K562 (cell line): ENCODE measurements at regions not wholly inside any gene's neighbourhood (a gene's known extent, or its start where the extent isn't known, plus 50 kb on each side); places are given as distances from the start of the nearest gene placed in this dataset.
A peak's percentile ranks its signal among the peaks of the same experiment; 100 is the strongest.

ENCODE experiments used
- ATF7 ChIP-seq: fragments of 450-650 bp; IDR thresholded peaks from 2 replicates; pipeline ENCODE4 v1.7.1; 2014; ENCODE audit warnings: mild to moderate bottlenecking, moderate library complexity
- CEBPZ ChIP-seq: fragments of 150-350 bp; IDR thresholded peaks from 2 replicates; pipeline ENCODE4 v1.6.1; 2014; ENCODE audit warnings: low read depth, mild to moderate bottlenecking, low read length, borderline replicate concordance
- E2F8 ChIP-seq: fragments of 450-650 bp; IDR thresholded peaks from 2 replicates; pipeline ENCODE4 v1.7.1; 2018; ENCODE audit warnings: mild to moderate bottlenecking, low read depth; ENCODE audit not compliant: partially characterized antibody
- EGR1 ChIP-seq: fragments of 450-650 bp; conservative IDR thresholded peaks from 2 replicates; pipeline ENCODE4 v1.6.1; 2017; ENCODE audit warnings: mild to moderate bottlenecking
- ETS1 ChIP-seq: conservative IDR thresholded peaks from 2 replicates; pipeline ENCODE4 v1.6.1; 2011; ENCODE audit warnings: low read depth, mild to moderate bottlenecking, low read length; ENCODE audit not compliant: control insufficient read depth
- HDAC8 ChIP-seq: fragments of 450-650 bp; IDR thresholded peaks from 2 replicates; pipeline ENCODE4 v1.6.1; 2016; ENCODE audit warnings: mild to moderate bottlenecking, missing genetic modification characterization, moderate library complexity, missing compliant biosample characterization
- HMBOX1 ChIP-seq: sonication (generic); IDR thresholded peaks from 2 replicates; pipeline ENCODE4 v1.6.1; 2016
- HSF4 ChIP-seq: fragments of 250-450 bp; sonication (Bioruptor Pico); IDR thresholded peaks from 2 replicates; pipeline ENCODE4 v2.1.2; 2022; ENCODE audit warnings: mild to moderate bottlenecking, moderate library complexity, borderline replicate concordance
- MAFK ChIP-seq: IDR thresholded peaks from 2 replicates; pipeline ENCODE4 v1.6.1; 2011; ENCODE audit warnings: low read length, improper control_type of control experiment
- MITF ChIP-seq: IDR thresholded peaks from 2 replicates; pipeline ENCODE4 v1.6.1; 2014; ENCODE audit warnings: antibody characterized with exemption
- NFYB ChIP-seq: IDR thresholded peaks from 2 replicates; pipeline ENCODE4 v1.6.1; 2011; ENCODE audit warnings: mild to moderate bottlenecking, moderate library complexity; ENCODE audit not compliant: insufficient read length; ENCODE audit errors: extremely low read depth
- NR2C1 ChIP-seq, 2 experiments: fragments of 450-650 bp; IDR thresholded peaks; 2 replicates each; pipeline ENCODE4 v1.6.1; 2017; ENCODE audit warnings: mild to moderate bottlenecking in 2 of 2, antibody characterized with exemption in 1 of 2, inconsistent platforms in 1 of 2, missing compliant biosample characterization in 1 of 2, missing genetic modification characterization in 1 of 2
- PHB ChIP-seq: fragments of 250-450 bp; sonication (Bioruptor Pico); IDR thresholded peaks from 2 replicates; pipeline ENCODE4 v1.5.0; 2021
- SRSF7 ChIP-seq: fragments of 200-400 bp; formaldehyde crosslinking; optimal IDR thresholded peaks from 2 replicates; pipeline ENCODE3; 2017; ENCODE audit warnings: mild to moderate bottlenecking, low read depth, low read length
- SRSF9 ChIP-seq: fragments of 200-400 bp; formaldehyde crosslinking; IDR thresholded peaks from 2 replicates; pipeline ENCODE4 v1.6.1; 2017; ENCODE audit warnings: low read depth, low read length, borderline replicate concordance

GRCh38 chr2:144580521-144581161, 60.7 kb upstream of the ZEB2 start (continued):
- peak; percentile 65; the same call in 1 of the 2 replicates for TF ChIP-seq MAFK
- no peak for TF ChIP-seq PHB (CRISPR knock-in tag)
- TF ChIP-seq SRSF9: no peak
- 0 out of 2 replicates have a peak, but pooled peaks have one; percentile 8 for TF ChIP-seq MITF
- TF ChIP-seq EGR1: no peak
- no peak for TF ChIP-seq NR2C1 (IDR thresholded peaks at IDR 0.05)
- no peak for TF ChIP-seq NR2C1 (tag; IDR thresholded peaks at IDR 0.05)
- TF ChIP-seq HMBOX1: peak; percentile 92
- no peak for TF ChIP-seq HSF4 (CRISPR knock-in tag)
- no peak for TF ChIP-seq SRSF7
- TF ChIP-seq E2F8: no peak
- TF ChIP-seq ETS1: no peak
- TF ChIP-seq HDAC8 (tag): no peak
- TF ChIP-seq ATF7: peak; percentile 92
- no peak for TF ChIP-seq NFYB
- TF ChIP-seq CEBPZ: no peak
